ENCODE measurements at regions not wholly inside any gene's neighbourhood (a gene's known extent, or its start where the extent isn't known, plus 50 kb on each side); places are given as distances from the start of the nearest gene placed in this dataset.

GRCh38 chr2:17076533-17076932 is 410.9 kb upstream of the CYRIA start:
- TF ChIP-seq ZNF274 (IDR thresholded peaks at IDR 0.05; ENCODE audit: low read depth, low read length), result no peak
- no peak for TF ChIP-seq CTCF (IDR thresholded peaks at IDR 0.05 in 2 of 3, conservative IDR thresholded peaks at IDR 0.05 in 1 of 3; ENCODE audit: borderline replicate concordance in 1 of 3, insufficient read depth in 1 of 3, low read depth in 2 of 3, low read length in 2 of 3)
- TF ChIP-seq POLR2A (IDR thresholded peaks at IDR 0.05; ENCODE audit: borderline replicate concordance, extremely low read depth, insufficient read depth, insufficient read length), result no peak
- no peak for TF ChIP-seq EZH2 (IDR thresholded peaks at IDR 0.05)
- no peak for TF ChIP-seq RAD21 (IDR thresholded peaks at IDR 0.05; ENCODE audit: low read depth)
- no peak for TF ChIP-seq POLR2AphosphoS5 (IDR thresholded peaks at IDR 0.05; ENCODE audit: low read depth, low read length)
- TF ChIP-seq CEBPB (IDR thresholded peaks at IDR 0.05; ENCODE audit: low read depth), result no peak
- no peak for TF ChIP-seq ELF1 (IDR thresholded peaks at IDR 0.05; ENCODE audit: borderline replicate concordance, low read depth)
- TF ChIP-seq SP1 (IDR thresholded peaks at IDR 0.05; ENCODE audit: low read depth), result no peak
- no peak for TF ChIP-seq REST (IDR thresholded peaks at IDR 0.05; ENCODE audit: low read depth)
- no peak for TF ChIP-seq MAX (IDR thresholded peaks at IDR 0.05)
- TF ChIP-seq ZBTB33 (IDR thresholded peaks at IDR 0.05; ENCODE audit: extremely low read depth, insufficient replicate concordance, low read length), result no peak

All from HCT116 (cell line).